GM19324 (cell line): ENCODE measurements at regions not wholly inside any gene's neighbourhood (a gene's known extent, or its start where the extent isn't known, plus 50 kb on each side); places are given as distances from the start of the nearest gene placed in this dataset.

ENCODE experiments used
- ATAC-seq: cut with Tn5 transposase; IDR thresholded peaks from one replicate; pipeline ENCODE4 v1.9.1; 2021; ENCODE audit warnings: mild to moderate bottlenecking, moderate library complexity; ENCODE audit not compliant: unreplicated experiment, low FRiP score

- no peak for ATAC-seq
These were observed 55.1 kb upstream of the SLC1A1 start for GRCh38 chr9:4435197-4435596.

GRCh38 chr9:4433379-4433778 is 56.9 kb upstream of the SLC1A1 start:
- no peak for ATAC-seq

- no peak for ATAC-seq
These were observed 59.6 kb upstream of the SLC1A1 start for GRCh38 chr9:4430432-4431261.

GRCh38 chr9:4425319-4426045 is 64.8 kb upstream of the SLC1A1 start:
- ATAC-seq: no peak

GRCh38 chr9:4424891-4425290 is 65.4 kb upstream of the SLC1A1 start:
- ATAC-seq: no peak

- no peak for ATAC-seq
These were observed 66.2 kb upstream of the SLC1A1 start for GRCh38 chr9:4424038-4424437.

- ATAC-seq: no peak
These were observed 67.1 kb upstream of the SLC1A1 start for GRCh38 chr9:4423207-4423610.

- ATAC-seq: peak; percentile 60
These were observed 67.8 kb upstream of the SLC1A1 start for GRCh38 chr9:4422495-4422894.

GRCh38 chr9:4421847-4422246 is 68.4 kb upstream of the SLC1A1 start:
- ATAC-seq: no peak

GRCh38 chr9:4420351-4420750 is 69.9 kb upstream of the SLC1A1 start:
- no peak for ATAC-seq

- no peak for ATAC-seq
These were observed 72.5 kb upstream of the SLC1A1 start for GRCh38 chr9:4417578-4418325.

- ATAC-seq: no peak
These were observed 73.8 kb upstream of the SLC1A1 start for GRCh38 chr9:4416467-4416866.

GRCh38 chr9:4415281-4415680 is 75.0 kb upstream of the SLC1A1 start:
- ATAC-seq: no peak

GRCh38 chr9:4413856-4414255 is 76.4 kb upstream of the SLC1A1 start:
- ATAC-seq: no peak

GRCh38 chr9:4404156-4404555 is 86.1 kb upstream of the SLC1A1 start:
- ATAC-seq: no peak

- ATAC-seq: no peak
These were observed 87.8 kb upstream of the SLC1A1 start for GRCh38 chr9:4402501-4402900.

GRCh38 chr9:4400731-4401130 is 89.5 kb upstream of the SLC1A1 start:
- no peak for ATAC-seq

GRCh38 chr9:4397917-4398316 is 92.4 kb upstream of the SLC1A1 start:
- no peak for ATAC-seq

GRCh38 chr9:4393806-4394523 is 94.1 kb upstream of the GLIS3 start:
- no peak for ATAC-seq

- no peak for ATAC-seq
These were observed 89.9 kb upstream of the GLIS3 start for GRCh38 chr9:4389755-4390154.

- no peak for ATAC-seq
These were observed 89.1 kb upstream of the GLIS3 start for GRCh38 chr9:4389003-4389402.
